ENCODE measurements at regions not wholly inside any gene's neighbourhood (a gene's known extent, or its start where the extent isn't known, plus 50 kb on each side); places are given as distances from the start of the nearest gene placed in this dataset.
"Not testable (repeated sequence)": the region's sequence is repeated elsewhere in the genome, so short reads cannot be mapped to it uniquely, and the experiment has no call there.

DNA sequence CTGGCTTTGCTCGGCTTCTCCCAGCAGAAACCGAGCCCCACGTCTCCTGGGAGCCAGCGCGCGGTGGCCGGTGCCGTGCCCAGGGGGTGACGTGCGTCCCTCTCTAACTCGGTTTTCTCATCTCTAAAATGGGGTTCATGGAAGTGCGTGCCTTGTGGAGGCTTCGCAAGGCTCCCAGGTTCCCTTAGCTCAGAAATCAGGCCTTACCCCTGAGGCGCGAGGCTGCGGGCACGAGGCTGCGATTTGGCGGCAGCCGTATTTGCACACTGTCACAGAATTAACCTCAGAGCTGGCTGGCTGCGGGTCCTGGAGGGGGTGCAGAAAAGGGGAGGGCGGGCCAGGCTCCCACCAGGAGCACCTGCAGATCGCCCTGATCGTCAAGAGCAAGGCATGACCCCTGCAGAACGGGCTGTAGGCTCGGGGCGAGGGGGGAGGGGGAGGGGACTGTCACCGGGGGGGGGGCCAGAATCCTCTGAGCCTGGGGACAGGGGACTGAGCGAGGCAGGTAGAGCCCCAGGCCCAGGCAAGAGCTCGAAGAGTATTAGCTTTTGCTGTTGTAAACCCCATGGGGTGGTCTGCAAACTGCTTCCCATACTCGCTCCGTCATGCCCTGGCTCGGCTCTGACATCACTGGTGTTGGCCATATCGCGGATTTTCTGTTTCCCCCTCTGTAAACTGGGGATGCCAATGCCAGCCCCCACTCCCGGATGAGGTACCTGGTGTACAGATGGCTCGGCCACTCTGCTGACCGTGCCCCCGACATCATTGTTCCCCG is 62.2 kb downstream of the CCNE1 start:
- DNase-seq (ENCODE audit: low read depth), result no peak

DNA sequence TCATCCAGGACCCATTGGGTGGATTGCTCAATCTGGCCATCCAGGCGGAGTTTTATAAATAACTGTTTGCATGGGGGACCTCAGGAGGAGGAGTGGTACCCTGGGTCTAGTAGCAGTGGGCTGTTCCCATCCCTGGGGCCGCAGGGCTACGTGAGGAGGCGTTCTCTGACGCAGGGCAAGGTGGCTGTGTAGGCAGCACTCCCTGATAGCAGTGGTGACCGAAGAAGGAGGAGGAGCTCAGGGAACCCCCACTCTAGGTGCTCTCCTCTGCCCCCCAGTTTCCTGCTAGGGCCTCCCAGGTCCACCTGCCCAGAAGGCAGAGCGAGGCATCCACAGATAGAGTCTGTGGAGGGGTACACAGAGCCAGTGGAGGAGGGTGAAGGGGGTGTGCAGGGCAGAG is 64.1 kb downstream of the CCNE1 start:
- no peak for DNase-seq (ENCODE audit: low read depth)

DNA sequence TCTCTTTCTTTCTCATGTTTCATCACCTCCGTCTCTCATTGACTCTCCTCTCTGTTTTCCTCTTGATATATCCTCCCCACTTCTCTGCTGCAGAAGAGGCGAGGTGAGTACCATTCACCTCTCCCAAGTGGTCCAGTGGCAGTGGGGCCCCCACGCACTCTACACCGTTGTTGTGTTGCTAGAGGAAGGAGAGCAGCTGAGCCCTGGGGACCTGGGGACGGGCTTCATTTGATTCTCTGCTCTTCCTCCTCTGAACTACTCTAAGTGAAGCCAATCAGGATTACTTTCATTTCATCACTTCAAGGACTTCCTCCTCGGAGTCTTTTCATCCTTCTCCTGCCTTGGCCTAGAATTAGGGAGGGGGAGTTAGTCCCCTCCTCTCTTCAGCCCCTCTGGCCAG is 64.6 kb downstream of the CCNE1 start:
- no peak for DNase-seq (ENCODE audit: low read depth)

DNA sequence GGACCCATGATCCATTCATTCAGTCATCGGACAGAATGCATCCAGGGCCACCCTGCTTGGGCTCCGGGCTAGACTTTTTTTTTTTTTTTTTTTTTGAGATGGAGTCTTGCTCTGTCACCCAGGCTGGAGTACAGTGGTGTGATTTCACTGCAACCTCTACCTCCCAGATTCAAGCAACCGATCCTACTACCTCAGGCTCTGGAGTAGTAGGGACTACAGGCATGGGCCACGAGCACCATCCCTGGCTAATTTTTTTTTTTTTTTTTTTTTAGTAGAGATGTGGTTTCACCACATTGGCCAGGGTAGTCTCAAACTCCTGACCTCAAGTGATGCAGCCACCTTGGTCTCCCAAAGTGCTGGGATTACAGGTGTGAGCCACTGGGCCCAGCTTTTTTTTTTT is 65.1 kb downstream of the CCNE1 start:
- DNase-seq (ENCODE audit: low read depth), result not testable (repeated sequence)

DNA sequence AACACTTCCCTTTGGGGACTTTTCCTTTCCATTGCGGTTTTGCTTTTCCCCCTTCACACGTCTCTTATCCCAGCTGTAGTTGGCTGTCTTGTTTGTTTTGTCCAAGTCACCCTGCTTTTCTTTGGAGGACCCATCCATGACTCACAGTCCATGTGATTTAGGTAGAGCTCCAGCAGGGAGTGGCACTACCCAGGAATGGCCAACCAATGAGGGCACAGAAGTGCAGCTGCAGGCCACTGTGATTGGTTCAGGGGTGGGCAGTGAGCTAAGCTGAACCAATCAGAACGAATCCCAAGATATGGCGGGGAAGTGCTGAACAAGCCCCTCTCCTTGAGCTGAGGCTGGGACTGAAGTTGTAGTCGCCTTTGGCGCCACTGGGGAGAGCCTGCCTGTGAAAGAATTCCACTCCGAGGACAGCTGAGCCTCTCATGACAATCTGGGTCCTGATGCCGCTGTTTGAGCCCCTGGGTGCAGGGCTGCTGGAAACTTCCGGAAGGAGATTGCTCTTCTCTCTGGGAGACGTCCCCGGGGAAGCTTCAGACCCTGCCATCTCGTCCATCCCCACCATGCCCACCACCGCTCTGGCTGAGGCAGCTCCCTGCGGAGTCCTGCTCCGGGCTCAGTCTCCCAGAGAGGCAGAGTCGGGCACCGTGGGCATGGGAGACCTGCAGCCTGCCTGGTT is 62.9 kb upstream of the URI1 start:
- peak; percentile 83 for DNase-seq (ENCODE audit: low read depth)

DNA sequence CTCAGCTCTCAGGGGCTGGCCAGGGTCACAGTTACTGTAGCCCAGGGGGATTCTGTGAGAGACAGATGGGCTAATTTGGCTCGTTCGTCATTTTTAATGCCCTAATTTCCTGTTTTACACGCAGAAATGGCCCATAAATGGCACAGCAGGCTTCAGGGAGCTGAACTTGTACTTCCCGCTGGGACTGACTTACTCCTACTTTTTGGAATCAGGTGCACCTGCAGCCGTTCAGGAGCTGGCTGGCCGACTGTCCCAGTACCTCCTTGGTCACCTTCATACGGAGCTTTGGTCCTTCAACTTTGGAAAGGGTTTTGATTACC is 62.4 kb upstream of the URI1 start:
- no peak for DNase-seq (ENCODE audit: low read depth)

DNA sequence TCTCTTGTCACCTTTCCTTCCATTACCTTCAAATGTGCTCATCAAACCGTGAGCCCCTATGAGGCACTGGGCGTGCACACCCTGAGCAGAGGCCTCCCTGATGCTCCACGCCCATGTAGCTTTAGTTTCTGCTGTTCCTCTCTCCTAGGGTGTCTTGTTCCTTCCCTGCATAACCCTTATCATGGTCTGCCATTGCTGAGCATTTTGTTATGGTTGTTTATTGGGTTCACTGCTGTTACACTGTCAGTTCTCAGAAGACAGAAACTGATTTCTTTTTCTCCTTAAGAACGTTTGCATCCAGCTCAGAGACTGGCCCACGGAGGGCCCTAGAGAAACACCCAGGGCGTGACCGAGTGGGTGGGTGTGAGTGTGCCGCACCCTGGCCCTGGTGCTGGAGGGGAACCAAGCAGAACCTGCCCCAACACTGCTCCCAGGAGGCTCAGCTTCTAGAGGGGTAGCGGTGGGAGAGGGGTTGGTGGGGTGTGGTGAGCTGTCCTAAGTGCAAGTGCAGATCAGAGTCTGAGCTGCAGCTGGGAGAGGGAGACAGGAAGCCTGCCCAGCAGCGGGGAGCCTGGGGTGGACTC is 61.4 kb upstream of the URI1 start:
- DNase-seq (ENCODE audit: low read depth), result no peak

DNA sequence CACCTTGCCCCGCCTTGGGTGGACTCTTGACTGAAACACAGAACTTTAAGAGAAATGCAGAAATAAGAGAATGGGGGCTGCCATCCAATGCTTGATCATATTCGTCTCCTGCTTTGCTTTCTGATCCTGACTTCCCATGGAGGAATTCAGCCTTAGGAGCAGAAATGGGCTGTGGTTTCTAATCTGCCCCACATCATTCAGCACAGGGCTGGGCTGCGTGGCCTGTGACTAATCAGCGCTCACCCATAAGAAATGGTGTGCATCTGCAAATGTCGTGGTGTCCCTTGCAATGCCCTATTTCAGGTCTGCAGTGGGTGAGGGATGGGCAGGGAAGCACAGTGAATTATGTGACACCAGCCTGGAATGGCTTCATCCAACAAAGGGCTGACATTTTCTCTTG is 60.7 kb upstream of the URI1 start:
- DNase-seq (ENCODE audit: low read depth), result peak; percentile 64

DNA sequence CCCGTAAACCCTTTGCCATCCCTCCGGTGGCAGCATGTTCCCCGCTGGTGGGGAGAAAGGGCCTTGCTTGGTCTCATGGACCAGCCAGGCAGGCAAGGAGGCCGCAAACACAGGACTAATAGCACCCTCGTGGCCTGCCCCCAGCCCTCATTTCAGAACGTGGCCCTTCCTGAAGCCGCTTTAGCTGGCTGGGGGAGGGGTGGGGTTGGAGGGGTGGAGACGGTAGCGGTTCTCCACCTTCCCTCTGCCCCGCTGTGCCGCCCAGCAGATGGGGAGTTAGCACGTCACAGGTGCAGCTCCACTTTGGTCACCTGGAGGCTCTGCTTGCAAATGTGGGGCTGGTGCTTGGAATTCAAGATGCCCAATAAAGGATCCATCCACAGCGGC is 59.3 kb upstream of the URI1 start:
- no peak for DNase-seq (ENCODE audit: low read depth)

DNA sequence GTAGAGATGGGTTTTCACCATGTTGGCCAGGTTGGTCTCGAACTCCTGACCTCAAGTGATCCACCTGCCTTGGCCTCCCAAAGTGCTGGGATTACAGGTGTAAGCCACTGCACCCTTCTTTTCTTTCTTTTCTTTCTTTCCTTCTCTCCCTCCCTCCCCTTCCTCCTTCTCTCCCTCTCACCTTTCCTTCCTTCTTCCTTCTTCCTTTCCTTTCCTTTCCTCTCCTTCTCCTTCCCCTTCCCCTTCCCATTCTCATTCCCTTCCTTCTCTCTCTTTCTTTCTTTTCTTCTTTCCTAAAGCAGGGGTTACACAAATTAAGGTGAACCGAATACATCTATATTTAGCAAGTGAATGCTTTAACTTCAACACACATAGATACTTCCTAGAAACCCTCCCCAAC is 58.0 kb upstream of the URI1 start:
- no peak for DNase-seq (ENCODE audit: low read depth)

DNA sequence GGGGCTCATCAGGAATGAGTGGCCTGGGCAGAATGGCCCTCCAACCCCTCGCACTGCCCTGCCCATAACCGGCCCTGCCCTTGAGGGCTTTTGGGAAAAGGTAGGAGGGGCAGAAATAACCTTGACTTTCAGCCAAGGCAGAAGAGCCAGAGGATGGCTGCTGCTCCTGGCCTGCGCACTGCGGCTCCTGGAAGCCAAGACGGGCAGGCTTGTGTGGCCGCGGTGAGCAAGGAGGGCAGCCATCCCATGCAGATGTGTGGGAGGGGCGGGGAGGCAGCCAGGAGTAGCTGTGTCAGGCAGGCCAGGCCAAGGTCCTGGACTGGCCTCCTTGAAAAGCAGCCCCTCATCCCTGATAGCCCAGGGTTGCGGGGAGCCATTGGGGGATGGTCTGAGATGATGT is 57.6 kb upstream of the URI1 start:
- no peak for DNase-seq (ENCODE audit: low read depth)

DNA sequence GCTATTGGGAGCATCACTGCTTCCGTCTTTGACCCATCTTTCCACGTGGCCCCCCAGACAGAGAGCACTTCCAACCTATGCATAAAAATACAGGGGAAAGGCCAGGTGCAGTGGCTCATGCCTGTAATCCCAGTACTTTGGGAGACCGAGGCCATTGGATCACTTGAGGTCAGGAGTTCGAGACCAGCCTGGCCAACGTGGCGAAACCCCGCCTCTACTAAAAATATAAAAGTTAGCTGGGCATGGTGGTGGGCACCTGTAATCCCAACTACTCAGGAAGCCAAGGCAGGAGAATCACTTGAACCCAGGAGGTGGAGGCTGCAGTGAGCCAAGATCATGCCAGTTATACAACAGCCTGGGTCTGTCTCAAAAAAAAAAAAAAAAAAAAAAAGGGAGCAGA is 55.9 kb upstream of the URI1 start:
- DNase-seq (ENCODE audit: low read depth), result not testable (repeated sequence)

DNA sequence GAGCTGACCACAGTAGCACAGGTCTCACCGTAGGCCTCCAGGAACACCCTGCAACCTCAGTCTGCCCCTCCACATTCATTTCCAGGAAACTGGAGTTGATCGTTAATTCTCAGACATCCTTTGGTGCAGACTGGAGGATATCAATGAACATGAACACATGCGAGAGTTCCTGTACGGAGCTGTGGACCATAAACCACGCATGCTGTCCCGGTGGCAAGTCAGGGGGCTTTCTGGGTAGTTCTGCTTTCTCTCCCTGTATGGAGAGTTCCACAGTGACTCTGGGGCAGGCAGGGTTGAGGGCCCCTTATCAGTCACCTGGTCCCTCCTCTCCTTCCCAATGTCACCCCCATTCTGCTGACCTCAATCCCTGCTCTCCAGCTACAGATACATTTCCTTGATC is 55.5 kb upstream of the URI1 start:
- DNase-seq (ENCODE audit: low read depth), result no peak

DNA sequence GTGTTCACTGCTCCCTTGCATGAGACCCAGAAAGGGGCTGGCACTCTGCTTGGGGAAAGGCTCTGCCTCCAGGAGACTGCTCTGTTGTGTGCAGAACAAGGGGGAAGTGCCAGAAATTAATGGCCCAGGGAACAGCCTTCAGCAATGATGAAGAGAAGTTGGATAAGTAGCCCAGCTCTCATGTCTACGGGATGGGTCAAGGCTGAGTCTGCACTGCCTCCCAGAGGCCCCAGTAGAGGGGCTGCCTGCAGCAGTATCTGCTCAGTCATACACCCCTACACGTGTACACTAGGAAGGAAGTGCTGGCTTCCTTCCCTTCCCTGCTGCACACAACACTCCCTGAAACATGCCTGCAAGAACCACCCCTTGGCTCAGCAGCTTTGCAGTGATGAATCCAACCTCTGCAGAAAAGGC is 54.6 kb upstream of the URI1 start:
- no peak for DNase-seq (ENCODE audit: low read depth)

DNA sequence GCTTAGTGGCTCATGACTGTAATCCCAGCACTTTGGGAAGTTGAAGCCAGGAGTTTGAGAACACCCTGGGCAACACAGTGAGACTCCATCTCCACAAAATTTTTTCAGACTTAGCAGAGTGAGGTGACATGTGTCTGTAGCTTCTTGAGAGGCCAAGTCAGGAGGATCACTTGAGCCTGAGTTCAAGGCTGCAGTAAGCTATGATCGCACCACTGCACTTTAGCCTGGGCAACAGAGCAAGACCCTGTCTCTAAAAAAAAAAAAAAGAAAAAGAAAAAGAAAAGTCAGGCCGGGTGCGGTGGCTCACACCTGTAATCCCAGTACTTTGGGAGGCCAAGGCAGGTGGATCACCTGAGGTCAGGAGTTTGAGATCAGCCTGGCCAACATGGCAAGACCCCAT is 54.0 kb upstream of the URI1 start:
- DNase-seq (ENCODE audit: low read depth), result not testable (repeated sequence)

DNA sequence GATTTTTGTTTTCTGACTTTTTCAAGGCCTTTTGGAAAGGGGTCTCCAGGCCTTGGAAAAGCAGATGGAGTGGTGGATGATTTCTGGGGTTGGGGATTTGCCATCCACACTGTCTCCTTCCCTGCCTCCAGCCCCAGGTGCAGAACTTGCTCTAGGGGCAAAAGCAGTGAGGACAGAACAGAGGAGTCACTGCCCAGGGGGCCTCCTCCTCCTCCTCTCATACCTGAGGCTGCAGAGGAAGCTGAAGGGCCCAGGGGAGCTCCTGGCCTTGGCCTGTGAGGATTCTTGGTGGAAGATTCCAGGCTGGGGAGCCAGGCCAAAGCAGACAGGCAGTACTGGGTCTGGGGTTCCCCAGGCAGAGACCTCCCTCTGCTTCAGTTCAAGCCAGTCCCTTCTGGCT is 52.3 kb upstream of the URI1 start:
- no peak for DNase-seq (ENCODE audit: low read depth)

DNA sequence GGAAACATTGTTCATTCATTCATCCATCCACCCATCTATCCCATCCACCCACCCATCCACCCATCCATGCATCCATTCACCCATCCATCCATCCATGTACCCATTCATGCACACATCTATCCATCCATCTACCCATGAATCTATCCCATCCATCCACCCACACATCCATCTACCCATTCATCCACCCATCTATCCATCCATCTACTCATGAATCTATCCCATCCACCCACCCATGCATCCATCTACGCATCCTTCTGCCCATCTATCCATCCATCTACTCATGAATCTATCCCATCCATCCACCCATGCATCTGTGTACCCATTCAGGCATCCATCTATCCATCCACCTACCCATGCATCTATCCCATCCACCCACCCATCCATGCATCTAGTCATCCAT is 51.6 kb upstream of the URI1 start:
- DNase-seq (ENCODE audit: low read depth), result no peak

All from M059J (cell line).